GM23248 (cell line): ENCODE measurements at regions not wholly inside any gene's neighbourhood (a gene's known extent, or its start where the extent isn't known, plus 50 kb on each side); places are given as distances from the start of the nearest gene placed in this dataset.
"Not testable (repeated sequence)": the region's sequence is repeated elsewhere in the genome, so short reads cannot be mapped to it uniquely, and the experiment has no call there.

Source experiments
- DNase-seq: peaks from one replicate; pipeline ENCODE4 v3.0.0-alpha.2; 2015
- H2AFZ ChIP-seq: fragments of 200-600 bp; sonication (generic); 2 replicates; pipeline ENCODE4 v1.6.1; 2016; ENCODE audit warnings: antibody characterized with exemption
- H3F3A ChIP-seq: fragments of 200-600 bp; sonication (generic); 2 replicates; pipeline ENCODE4 v1.6.1; 2016; ENCODE audit warnings: mild to moderate bottlenecking, antibody characterized with exemption, mixed run types; ENCODE audit not compliant: insufficient read depth
- H3K27ac ChIP-seq: fragments of 200-600 bp; sonication (generic); 2 replicates; pipeline ENCODE4 v1.5.1; 2016; ENCODE audit warnings: mild to moderate bottlenecking
- H3K27me3 ChIP-seq: fragments of 200-600 bp; sonication (generic); replicated peaks from 2 replicates; pipeline ENCODE4 v1.6.1; 2016; ENCODE audit warnings: mild to moderate bottlenecking; ENCODE audit not compliant: insufficient read depth
- H3K36me3 ChIP-seq: fragments of 200-600 bp; sonication (generic); 2 replicates; pipeline ENCODE4 v1.6.1; 2016; ENCODE audit warnings: low read depth, mild to moderate bottlenecking
- H3K4me1 ChIP-seq: fragments of 200-600 bp; sonication (generic); 2 replicates; pipeline ENCODE4 v1.6.1; 2016; ENCODE audit warnings: mild to moderate bottlenecking; ENCODE audit not compliant: insufficient read depth
- H3K4me2 ChIP-seq: fragments of 200-600 bp; sonication (generic); one replicate; pipeline ENCODE4 v1.6.1; 2016; ENCODE audit warnings: mild to moderate bottlenecking; ENCODE audit not compliant: unreplicated experiment
- H3K4me3 ChIP-seq: fragments of 200-600 bp; sonication (generic); 2 replicates; pipeline ENCODE4 v1.5.1; 2016; ENCODE audit warnings: mild to moderate bottlenecking
- H3K79me2 ChIP-seq: fragments of 200-600 bp; sonication (generic); 2 replicates; pipeline ENCODE4 v1.6.1; 2016; ENCODE audit warnings: mild to moderate bottlenecking; ENCODE audit not compliant: insufficient read depth
- H3K9ac ChIP-seq: fragments of 200-600 bp; sonication (generic); 2 replicates; pipeline ENCODE4 v1.6.1; 2016; ENCODE audit warnings: mild to moderate bottlenecking
- H3K9me2 ChIP-seq: fragments of 200-600 bp; sonication (generic); 2 replicates; pipeline ENCODE4 v1.6.1; 2016; ENCODE audit warnings: mixed run types, mild to moderate bottlenecking, moderate library complexity; ENCODE audit not compliant: insufficient read depth
- H3K9me3 ChIP-seq: fragments of 200-600 bp; sonication (generic); one replicate; pipeline ENCODE4 v1.6.1; 2017; ENCODE audit warnings: low read depth
- H4K20me1 ChIP-seq: fragments of 200-600 bp; sonication (generic); 2 replicates; pipeline ENCODE4 v1.6.0; 2016; ENCODE audit not compliant: insufficient read depth
- EZH2 ChIP-seq: fragments of 200-600 bp; sonication (generic); IDR thresholded peaks from 2 replicates; pipeline ENCODE4 v1.6.1; 2018; ENCODE audit warnings: antibody characterized with exemption, mild to moderate bottlenecking; ENCODE audit not compliant: insufficient read depth, poor library complexity, severe bottlenecking
- EZH2phosphoT487 ChIP-seq: fragments of 200-600 bp; sonication (generic); IDR thresholded peaks from 2 replicates; pipeline ENCODE4 v1.6.1; 2018; ENCODE audit warnings: antibody characterized with exemption, moderate library complexity, mild to moderate bottlenecking, low read depth; ENCODE audit not compliant: insufficient read depth
- WGBS, 2 experiments: methylation state at CpG; one replicate each; pipeline ENCODE4 v1.1.6; 2015 to 2017; ENCODE audit warnings: low lambda C conversion rate in 2 of 2, low coverage in 1 of 2; ENCODE audit errors: missing lambda C conversion rate in 2 of 2; 5-methylcytosine and 5-hydroxymethylcytosine counted together
- in situ Hi-C: fragments of 300-500 bp; cut with MboI; formaldehyde crosslinking; loops from 2 replicates; pipeline ENCODE4 v1.15.0; 2020

DNA sequence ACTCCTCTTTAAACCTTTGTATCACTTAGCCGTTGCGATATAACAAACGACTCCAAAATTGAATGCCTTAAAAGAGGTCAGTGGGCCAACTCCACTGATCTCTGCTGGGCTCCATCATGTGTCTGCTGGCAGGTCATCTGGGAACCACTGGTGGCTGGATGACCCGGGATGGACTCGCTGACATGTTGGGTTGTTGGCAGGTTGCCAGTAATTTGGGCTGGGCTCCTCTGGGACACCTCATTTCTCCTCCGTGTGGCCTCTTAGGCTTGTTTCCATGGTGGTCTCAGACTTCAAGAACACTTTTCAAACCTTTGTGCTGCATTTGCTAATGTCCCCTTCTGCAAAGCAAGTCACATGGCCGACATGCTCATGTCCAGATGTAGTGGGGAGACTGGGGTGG is 139.3 kb upstream of the POU3F1 start:
- in situ Hi-C loops, result no loop called here
- H3F3A ChIP-seq, result no peaks in the 10 kb centered on the region
- no peaks in the 10 kb centered on the region for H4K20me1 ChIP-seq
- H3K9me2 ChIP-seq, result no peaks in the 10 kb centered on the region
- no peaks in the 10 kb centered on the region for H3K4me1 ChIP-seq
- no peaks in the 10 kb centered on the region for H3K79me2 ChIP-seq
- no peak for DNase-seq
- 26% methylated on average over 7 of the region's 7 CpGs for WGBS, 2 experiments
- H3K27me3 ChIP-seq, result no peaks in the 10 kb centered on the region
- no peak overlapping the region for H3K27ac ChIP-seq
- H3K4me3 ChIP-seq, result no peak overlapping the region
- no peak overlapping the region for H2AFZ ChIP-seq
- TF ChIP-seq EZH2 (no peak), EZH2phosphoT487 (no peak)
- no peaks in the 10 kb centered on the region for H3K9me3 ChIP-seq
- no peak overlapping the region for H3K4me2 ChIP-seq
- no peaks in the 10 kb centered on the region for H3K36me3 ChIP-seq
- no peak overlapping the region for H3K9ac ChIP-seq

DNA sequence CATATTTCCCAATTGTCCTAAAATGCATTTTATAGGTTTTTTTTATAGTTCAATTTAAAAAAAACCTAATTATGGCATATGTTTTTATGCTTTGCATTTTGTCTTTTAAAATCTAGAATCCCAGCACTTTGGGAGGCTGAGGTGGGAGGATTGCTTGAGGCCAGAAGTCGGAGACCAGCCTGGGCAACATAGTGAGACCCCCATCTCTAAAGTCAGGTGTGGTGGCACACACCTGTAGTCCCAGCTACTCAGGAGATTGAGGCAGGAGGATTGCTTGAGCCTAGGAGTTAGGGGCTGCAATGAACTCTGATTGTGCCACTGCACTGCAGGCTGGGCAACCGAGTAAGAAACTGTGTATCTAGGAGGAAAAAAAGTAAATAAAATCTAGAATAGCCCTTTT is 137.2 kb upstream of the POU3F1 start:
- Histone ChIP-seq H3K4me1 (no peaks in the 10 kb centered on the region), H3K9me3 (no peaks in the 10 kb centered on the region), H3K9me2 (no peaks in the 10 kb centered on the region), H3K4me3 (no peak overlapping the region), H3K27me3 (no peaks in the 10 kb centered on the region), H3K9ac (no peak overlapping the region), H3F3A (no peaks in the 10 kb centered on the region), H3K27ac (no peak overlapping the region), H2AFZ (no peak overlapping the region), H3K4me2 (no peak overlapping the region), H3K36me3 (no peaks in the 10 kb centered on the region), H3K79me2 (no peaks in the 10 kb centered on the region), H4K20me1 (no peaks in the 10 kb centered on the region)
- 5 to 7% methylated on average over 2 of the region's 2 CpGs for WGBS, 2 experiments
- in situ Hi-C loops, result no loop called here
- DNase-seq, result no peak
- no peak for TF ChIP-seq EZH2phosphoT487
- TF ChIP-seq EZH2, result no peak

DNA sequence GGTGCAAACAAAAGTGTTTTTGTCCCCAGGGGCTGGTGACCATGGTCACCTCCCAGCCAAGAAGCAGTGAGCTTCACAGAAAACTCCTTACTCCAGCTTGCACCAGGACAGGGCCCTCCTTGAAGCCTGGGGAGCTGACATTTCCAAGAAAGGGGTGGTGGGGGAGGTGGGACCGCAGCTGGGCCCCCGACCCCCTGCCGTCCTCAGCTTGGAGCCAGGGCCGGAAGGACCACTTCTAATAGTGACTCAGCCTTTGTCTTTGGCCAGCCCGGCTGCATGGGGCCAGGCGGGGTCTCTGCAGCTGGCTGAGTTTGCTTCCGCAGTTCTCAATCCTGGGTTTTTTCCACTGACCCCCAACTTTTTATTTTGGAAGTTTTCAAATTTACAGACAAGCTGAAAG is 136.5 kb upstream of the POU3F1 start:
- Histone ChIP-seq H3K9me2 (no peaks in the 10 kb centered on the region), H3K4me2 (no peak overlapping the region), H3K9ac (no peak overlapping the region), H2AFZ (no peak overlapping the region), H3F3A (no peaks in the 10 kb centered on the region), H3K27ac (no peak overlapping the region), H3K27me3 (no peaks in the 10 kb centered on the region), H3K4me3 (no peak overlapping the region), H3K9me3 (no peaks in the 10 kb centered on the region), H4K20me1 (no peaks in the 10 kb centered on the region), H3K4me1 (no peaks in the 10 kb centered on the region), H3K79me2 (no peaks in the 10 kb centered on the region), H3K36me3 (no peaks in the 10 kb centered on the region)
- WGBS, 2 experiments, result 13 to 16% methylated on average over 6 to 7 of the region's 7 CpGs
- TF ChIP-seq EZH2, result no peak
- TF ChIP-seq EZH2phosphoT487, result no peak
- in situ Hi-C loops, result no loop called here
- no peak for DNase-seq

DNA sequence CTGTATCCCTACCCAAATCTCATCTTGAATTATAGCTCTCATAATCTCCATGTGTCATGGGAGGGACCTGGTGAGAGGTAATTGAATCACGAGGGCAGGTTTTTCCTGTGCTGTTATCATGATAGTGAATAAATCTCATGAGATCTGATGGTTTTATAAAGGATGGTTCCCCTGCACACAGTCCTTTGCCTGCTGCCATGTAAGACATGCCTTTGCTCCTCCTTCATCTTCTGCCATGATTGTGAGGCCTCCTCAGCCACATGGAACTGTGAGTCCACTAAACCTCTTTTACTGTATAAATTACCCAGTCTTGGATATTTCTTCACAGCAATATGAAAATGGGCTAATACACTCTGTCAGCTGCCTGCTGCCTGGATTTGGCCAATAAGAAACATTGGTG is 133.8 kb upstream of the POU3F1 start:
- H3K9me2 ChIP-seq, DNase-seq, H3K9ac ChIP-seq, H2AFZ ChIP-seq, H3K27me3 ChIP-seq, H3K4me1 ChIP-seq, H3K27ac ChIP-seq, H3K9me3 ChIP-seq, H3K4me2 ChIP-seq, H4K20me1 ChIP-seq, H3K4me3 ChIP-seq, H3F3A ChIP-seq, in situ Hi-C loops, H3K36me3 ChIP-seq, H3K79me2 ChIP-seq: not testable (repeated sequence)
- WGBS, 2 experiments, result 19 to 21% methylated on average over 1 of the region's 1 CpG

DNA sequence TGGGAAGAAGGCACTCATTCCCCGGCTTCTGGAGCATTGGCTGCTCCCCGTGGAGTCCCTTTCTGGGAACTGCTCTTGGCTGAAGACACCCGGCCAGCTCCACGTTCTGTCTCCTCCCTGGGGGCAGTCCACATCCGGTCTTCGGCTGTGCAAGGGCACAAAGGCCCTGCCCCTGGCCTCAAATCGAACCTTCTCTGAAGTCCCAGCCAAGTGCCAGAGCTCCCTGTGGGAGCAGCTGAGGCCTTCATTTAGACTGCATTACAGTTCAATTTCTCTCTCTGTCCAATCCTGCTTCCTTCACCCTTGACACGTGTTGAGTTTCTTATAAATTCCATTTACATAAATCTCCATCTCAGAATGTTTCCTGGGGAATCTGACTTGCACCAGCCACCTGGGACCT is 132.9 kb upstream of the POU3F1 start:
- Histone ChIP-seq H3K4me1 (no peaks in the 10 kb centered on the region), H4K20me1 (no peaks in the 10 kb centered on the region), H2AFZ (no peak overlapping the region), H3K9me2 (no peaks in the 10 kb centered on the region), H3K27ac (no peak overlapping the region), H3K9ac (no peak overlapping the region), H3K4me3 (no peak overlapping the region), H3K4me2 (no peak overlapping the region), H3K36me3 (no peaks in the 10 kb centered on the region), H3K9me3 (no peaks in the 10 kb centered on the region), H3K27me3 (no peaks in the 10 kb centered on the region), H3F3A (no peaks in the 10 kb centered on the region), H3K79me2 (no peaks in the 10 kb centered on the region)
- WGBS, 2 experiments, result 9 to 11% methylated on average over 8 of the region's 8 CpGs
- no peak for DNase-seq
- TF ChIP-seq EZH2phosphoT487, result no peak
- TF ChIP-seq EZH2, result no peak
- in situ Hi-C loops, result no loop called here
